NB4 (cell line): ENCODE measurements at regions not wholly inside any gene's neighbourhood (a gene's known extent, or its start where the extent isn't known, plus 50 kb on each side); places are given as distances from the start of the nearest gene placed in this dataset.

ENCODE experiments used
- CTCF ChIP-seq: IDR thresholded peaks from one replicate; pipeline ENCODE4 v1.5.1; 2012; ENCODE audit warnings: low read depth, low read length
- MYC ChIP-seq: IDR thresholded peaks from 2 replicates; pipeline ENCODE4 v1.6.1; 2011; ENCODE audit warnings: low read depth, low read length

GRCh38 chr20:51276296-51276695, 253.4 kb upstream of the KCNG1 start:
- TF ChIP-seq MYC (no peak), CTCF (no peak)
